Heart right ventricle (tissue), 16 donors: ENCODE measurements at regions not wholly inside any gene's neighbourhood (a gene's known extent, or its start where the extent isn't known, plus 50 kb on each side); places are given as distances from the start of the nearest gene placed in this dataset.

Experiments
- ATAC-seq, 8 donors: fragments of 200-7000 bp; cut with Tn5 transposase; one replicate each; pipeline ENCODE4 v1.9.1; 2020; ENCODE audit warnings: mild to moderate bottlenecking in 8 of 8, moderate library complexity in 8 of 8, moderate number of reproducible peaks in 1 of 8
- DNase-seq, 2 donors: peaks; one replicate each; pipeline ENCODE4 v3.0.0-alpha.2; 2020
- H3K27ac ChIP-seq, 10 donors: fragments of 200-600 bp; sonication (generic) in 2 of 10; one replicate each; pipeline versions ENCODE4 v1.5.0 to v1.8.0; 2020 to 2022; ENCODE audit warnings: mild to moderate bottlenecking in 3 of 10
- H3K27me3 ChIP-seq, 7 donors: fragments of 200-600 bp; one replicate each; pipeline ENCODE4 v1.8.0; 2021 to 2022; ENCODE audit warnings: mild to moderate bottlenecking in 2 of 7
- H3K36me3 ChIP-seq, 9 donors: fragments of 200-600 bp; sonication (generic) in 1 of 9; one replicate each; pipeline versions ENCODE4 v1.5.0 to v1.8.0; 2020 to 2022; ENCODE audit warnings: mild to moderate bottlenecking in 2 of 9
- H3K4me1 ChIP-seq, 9 donors: fragments of 200-600 bp; sonication (generic) in 1 of 9; one replicate each; pipeline versions ENCODE4 v1.5.0 to v1.8.0; 2020 to 2022; ENCODE audit warnings: mild to moderate bottlenecking in 4 of 9
- H3K4me3 ChIP-seq, 10 donors: fragments of 200-600 bp; sonication (generic) in 2 of 10; one replicate each; pipeline versions ENCODE4 v1.5.0 to v1.8.0; 2020 to 2022; ENCODE audit warnings: mild to moderate bottlenecking in 7 of 10, moderate library complexity in 2 of 10
- H3K9me3 ChIP-seq, 11 donors: fragments of 200-600 bp in 10 of 11; sonication (generic) in 2 of 11; one replicate each; pipeline versions ENCODE4 v1.5.0 to v1.8.0; 2013 to 2022; ENCODE audit warnings: mild to moderate bottlenecking in 2 of 11, control low read depth in 1 of 11, moderate library complexity in 1 of 11
- WGBS, 2 donors: extraction: QIAGEN DNeasy Blood & Tissue Kit; methylation state at CpG; one replicate each; pipeline ENCODE4 v1.1.7; 2013; ENCODE audit warnings: inconsistent platforms in 1 of 2; 5-methylcytosine and 5-hydroxymethylcytosine counted together
- intact Hi-C, 10 donors: fragments of 100-400 bp; cut with DNase I; formaldehyde crosslinking; loops; one replicate each; pipeline versions ENCODE4 v1.11.1 to v1.14.2; 2022
- TF ChIP-seq, protein P1 (sequence below), 9 donors: fragments of 200-600 bp; sonication (generic) in 2 of 9; IDR thresholded peaks; one replicate each; pipeline versions ENCODE4 v1.5.0 to v1.8.0; 2021 to 2022; ENCODE audit warnings: antibody characterized with exemption in 9 of 9, mild to moderate bottlenecking in 5 of 9, moderate library complexity in 1 of 9
- donor health status: Arrhythmogenic right ventricular cardiomyopathy.
- donor health status: ischemic (EF 13 %, LVEDD 7.1; RV severe dilation, severe dysfunction).
- donor health status: healthy with polysubstance abuse.
- donor health status: DM: no; HTN: yes; CAD: no.
- donor health status: DM: no; HTN: no; CAD: no.
- donor health status: ischemic (EF 25% LVEDD 6.9; RV normal size, moderate dysfunction).
- donor health status: ischemic (EF 25% LVEDD 5.7; RV mildly dilated, moderate dysfunction).
- donor health status: healthy.
- donor health status: DM: yes; HTN: yes; CAD: no.
- donor health status: Ischemic cardiomyopathy.
- donor health status: ischemic (EF 35%, LVEDD 5.7; RV mildly dilated, moderate dysfunction).
- donor health status: nonischemic (EF 11% LVEDD 7.7; RV severe dilation, severe dysfunction).
- donor health status: DM: yes; HTN: yes; CAD: no.
- donor health status: PGD.
- donor health status: ischemic (EF 29% LVEDD 5.4; RV normal size, mild dysfunction).
- donor health status: nonischemic (EF 23%, LVEDD 6.1; RV moderate dilation, normal function).

DNA sequence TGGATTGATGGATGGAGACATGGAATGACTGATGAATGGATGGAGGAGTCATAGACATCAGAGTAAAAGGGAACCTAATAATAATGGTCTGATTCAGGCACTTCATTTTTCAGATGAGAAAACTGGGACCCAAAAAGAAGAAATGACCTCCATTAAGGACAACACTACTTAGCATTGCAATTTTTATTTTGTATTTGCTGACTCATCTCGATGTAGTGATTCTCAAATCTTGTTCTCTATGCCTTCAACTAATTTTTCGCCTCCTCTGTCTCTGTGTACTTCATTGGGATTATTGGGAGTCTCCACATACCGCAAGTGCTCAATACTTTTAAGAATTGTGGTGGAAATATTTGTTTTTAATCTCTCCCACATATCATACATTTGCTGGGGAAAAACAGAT, 446.2 kb upstream of the FSHR start:
- DNase-seq (no peak), ATAC-seq (no peak)
- no peak overlapping the region for H3K27ac ChIP-seq
- no peaks in the 10 kb centered on the region for H3K27me3 ChIP-seq
- no peaks in the 10 kb centered on the region for H3K36me3 ChIP-seq
- peaks cover 0 to 14% (median 0%) of the 10 kb centered on the region in 9 donors for H3K4me1 ChIP-seq
- WGBS, 2 donors, result 90 to 91% methylated on average over 3 of the region's 3 CpGs
- peaks cover 0 to 5% (median 0%) of the 10 kb centered on the region in 11 donors for H3K9me3 ChIP-seq
- no peak overlapping the region for H3K4me3 ChIP-seq
- TF ChIP-seq, protein P1, sequence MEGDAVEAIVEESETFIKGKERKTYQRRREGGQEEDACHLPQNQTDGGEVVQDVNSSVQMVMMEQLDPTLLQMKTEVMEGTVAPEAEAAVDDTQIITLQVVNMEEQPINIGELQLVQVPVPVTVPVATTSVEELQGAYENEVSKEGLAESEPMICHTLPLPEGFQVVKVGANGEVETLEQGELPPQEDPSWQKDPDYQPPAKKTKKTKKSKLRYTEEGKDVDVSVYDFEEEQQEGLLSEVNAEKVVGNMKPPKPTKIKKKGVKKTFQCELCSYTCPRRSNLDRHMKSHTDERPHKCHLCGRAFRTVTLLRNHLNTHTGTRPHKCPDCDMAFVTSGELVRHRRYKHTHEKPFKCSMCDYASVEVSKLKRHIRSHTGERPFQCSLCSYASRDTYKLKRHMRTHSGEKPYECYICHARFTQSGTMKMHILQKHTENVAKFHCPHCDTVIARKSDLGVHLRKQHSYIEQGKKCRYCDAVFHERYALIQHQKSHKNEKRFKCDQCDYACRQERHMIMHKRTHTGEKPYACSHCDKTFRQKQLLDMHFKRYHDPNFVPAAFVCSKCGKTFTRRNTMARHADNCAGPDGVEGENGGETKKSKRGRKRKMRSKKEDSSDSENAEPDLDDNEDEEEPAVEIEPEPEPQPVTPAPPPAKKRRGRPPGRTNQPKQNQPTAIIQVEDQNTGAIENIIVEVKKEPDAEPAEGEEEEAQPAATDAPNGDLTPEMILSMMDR (IDR thresholded peaks at IDR 0.05), result no peak
- intact Hi-C loops, result no loop called here

DNA sequence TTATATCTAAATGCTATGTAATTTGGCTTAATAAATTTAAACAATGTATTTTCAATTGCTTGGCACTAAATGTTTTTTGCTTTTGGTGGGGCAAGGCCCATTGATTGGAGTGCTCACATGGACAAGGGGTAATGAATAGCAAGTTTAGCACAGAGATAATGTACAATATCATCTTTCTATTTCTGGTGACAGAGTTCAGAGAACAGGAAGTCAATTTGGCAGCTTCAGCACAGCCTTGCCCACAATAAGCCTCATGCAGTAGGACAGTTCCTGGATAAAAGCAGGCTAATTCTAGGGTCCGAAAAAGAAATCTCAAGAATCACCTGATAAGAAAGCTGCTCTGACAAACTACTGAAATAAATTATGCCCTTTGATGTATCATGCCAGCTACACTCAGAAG, 443.9 kb upstream of the FSHR start:
- WGBS, 2 donors, result 22 to 29% methylated on average over 1 of the region's 1 CpG
- peaks cover 0 to 14% (median 0%) of the 10 kb centered on the region in 9 donors for H3K4me1 ChIP-seq
- H3K27me3 ChIP-seq, result no peaks in the 10 kb centered on the region
- no peaks in the 10 kb centered on the region for H3K36me3 ChIP-seq
- H3K27ac ChIP-seq, result peak overlapping the region in 2 of 10 donors; percentile 22 to 46
- no peak for DNase-seq
- peak; percentile 70 to 99 (median 74) for ATAC-seq
- H3K9me3 ChIP-seq, result peaks cover 0 to 25% (median 0%) of the 10 kb centered on the region in 11 donors
- TF ChIP-seq, protein P1 (IDR thresholded peaks at IDR 0.05), result no peak
- intact Hi-C loops, result no loop called here
- no peak overlapping the region for H3K4me3 ChIP-seq

DNA sequence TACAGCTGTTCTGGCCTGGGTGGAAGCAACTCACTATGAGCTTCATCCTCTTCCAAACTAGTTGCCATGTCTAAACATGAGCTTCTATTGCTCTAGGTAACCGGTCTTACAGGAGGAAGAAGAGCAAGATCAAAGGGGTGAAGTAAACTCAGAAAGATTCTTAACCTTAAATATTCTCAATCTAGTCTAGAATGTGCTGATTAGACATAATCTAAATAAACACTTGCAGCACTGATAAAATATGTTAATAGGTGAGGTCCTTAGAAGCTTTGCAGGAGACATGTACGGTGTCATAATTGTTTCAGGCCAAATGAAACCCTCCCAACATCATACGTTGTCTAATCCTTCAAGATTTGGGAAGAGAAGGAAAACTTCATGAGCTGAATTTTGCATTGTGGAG, 431.6 kb upstream of the FSHR start:
- Histone ChIP-seq H3K36me3 (no peaks in the 10 kb centered on the region), H3K4me1 (peaks cover 0 to 4% (median 0%) of the 10 kb centered on the region in 9 donors), H3K27ac (no peak overlapping the region), H3K27me3 (no peaks in the 10 kb centered on the region), H3K9me3 (peaks cover 0 to 8% (median 0%) of the 10 kb centered on the region in 11 donors), H3K4me3 (no peak overlapping the region)
- ATAC-seq (no peak), DNase-seq (no peak)
- 85 to 88% methylated on average over 3 of the region's 3 CpGs for WGBS, 2 donors
- intact Hi-C loops, result no loop called here
- TF ChIP-seq, protein P1 (IDR thresholded peaks at IDR 0.05), result no peak

DNA sequence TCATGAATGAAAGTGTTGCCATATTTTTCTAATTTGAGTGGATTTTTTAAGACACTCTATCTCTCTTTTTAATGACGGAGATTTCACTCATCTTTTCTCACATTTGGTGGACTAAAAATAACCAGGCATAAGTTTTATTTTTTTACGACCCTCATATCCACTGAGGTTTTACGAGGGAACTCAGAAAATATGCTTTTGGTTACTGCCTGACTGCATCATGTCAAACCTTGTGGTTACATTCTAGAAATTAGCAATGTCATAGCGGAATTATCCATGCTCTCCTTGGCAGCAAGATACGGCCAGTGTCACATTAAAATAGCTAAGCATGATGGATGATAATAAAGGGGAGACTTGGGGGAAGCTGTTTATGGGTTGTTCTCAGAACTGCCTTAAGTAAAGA, 428.6 kb upstream of the FSHR start:
- H3K27ac ChIP-seq, result no peak overlapping the region
- no peaks in the 10 kb centered on the region for H3K36me3 ChIP-seq
- H3K9me3 ChIP-seq, result no peaks in the 10 kb centered on the region
- 40 to 44% methylated on average over 5 of the region's 5 CpGs for WGBS, 2 donors
- TF ChIP-seq, protein P1 (IDR thresholded peaks at IDR 0.05), result no peak
- no peaks in the 10 kb centered on the region for H3K27me3 ChIP-seq
- intact Hi-C loops, result no loop called here
- H3K4me1 ChIP-seq, result peaks cover 0 to 4% (median 0%) of the 10 kb centered on the region in 9 donors
- DNase-seq (no peak), ATAC-seq (no peak)
- no peak overlapping the region for H3K4me3 ChIP-seq
